ENCODE measurements at regions not wholly inside any gene's neighbourhood (a gene's known extent, or its start where the extent isn't known, plus 50 kb on each side); places are given as distances from the start of the nearest gene placed in this dataset.

DNA sequence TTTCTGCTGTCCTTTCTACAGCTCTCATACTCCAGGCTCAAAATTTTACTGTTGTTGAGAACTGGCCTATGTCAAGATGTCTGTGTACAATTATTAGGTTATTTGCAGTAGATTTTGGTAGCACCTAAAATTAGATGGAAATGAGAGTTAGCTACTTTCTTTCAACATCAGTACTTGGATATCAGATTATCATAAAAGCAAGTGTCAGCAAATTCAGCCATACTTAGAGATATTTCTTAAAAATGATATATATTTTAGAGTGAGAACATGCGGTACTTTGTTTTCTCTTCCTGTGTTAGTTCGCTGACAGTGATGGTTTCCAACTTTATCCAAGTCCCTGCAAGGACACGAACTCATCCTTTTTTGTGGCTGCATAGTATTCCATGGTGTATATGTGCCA is 351.8 kb upstream of the LRRC7 start:
- Histone ChIP-seq H3K4me1 (ENCODE audit: low read depth) (no peaks in the 10 kb centered on the region), H3K9me3 (peaks cover 4% of the 10 kb centered on the region), H3K4me3 (no peak overlapping the region), H3K36me3 (ENCODE audit: low read depth) (no peaks in the 10 kb centered on the region)
- intact Hi-C loops (cut with DNase I, micrococcal nuclease), result no loop called here
- no peak for DNase-seq
- ATAC-seq, result no peak
- TF ChIP-seq CTCF (IDR thresholded peaks at IDR 0.05), result no peak

DNA sequence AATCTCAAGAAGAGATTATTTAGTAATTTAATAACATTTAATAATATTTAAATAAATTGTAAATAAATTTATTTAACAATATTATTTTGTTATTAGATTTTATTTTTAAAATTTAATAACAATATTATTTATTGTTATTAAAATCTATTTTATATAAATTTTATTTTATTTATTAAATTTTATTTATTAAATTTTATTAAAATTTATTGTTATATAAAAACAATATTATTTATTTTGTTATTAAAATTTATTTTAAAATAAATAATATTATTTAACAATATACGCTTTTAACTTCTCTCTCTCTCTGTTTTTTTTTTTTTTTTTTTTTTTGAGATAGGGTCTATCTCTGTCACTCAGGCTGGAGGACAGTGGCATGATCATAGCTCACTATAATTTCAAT is 347.1 kb upstream of the LRRC7 start:
- no peaks in the 10 kb centered on the region for H3K4me1 ChIP-seq (ENCODE audit: low read depth)
- ATAC-seq (no peak), DNase-seq (no peak)
- H3K9me3 ChIP-seq, result peaks cover 4% of the 10 kb centered on the region
- H3K36me3 ChIP-seq (ENCODE audit: low read depth), result no peaks in the 10 kb centered on the region
- no peak overlapping the region for H3K4me3 ChIP-seq
- intact Hi-C loops (cut with DNase I, micrococcal nuclease), result no loop called here
- TF ChIP-seq CTCF (IDR thresholded peaks at IDR 0.05), result no peak

DNA sequence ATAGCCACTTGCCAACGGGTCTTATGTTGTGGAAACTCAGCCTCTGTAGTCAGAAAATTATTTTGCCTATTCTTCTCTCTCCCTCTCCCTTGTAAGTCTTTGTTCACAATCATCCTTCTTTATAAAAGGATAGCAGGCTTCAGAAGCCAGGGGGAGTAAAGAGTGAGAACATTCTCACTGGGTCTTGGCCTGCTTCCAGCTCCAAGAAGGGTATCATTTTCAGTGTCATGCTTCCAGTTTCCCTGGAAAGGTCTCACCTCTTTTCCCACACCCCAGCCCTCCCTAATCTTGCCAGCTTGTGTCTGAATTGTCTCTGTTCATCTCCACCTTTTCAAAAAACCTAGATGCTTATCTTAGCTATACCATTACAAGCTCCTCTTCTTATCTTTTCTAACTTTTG is 346.2 kb upstream of the LRRC7 start:
- ATAC-seq (no peak), DNase-seq (no peak)
- TF ChIP-seq CTCF (IDR thresholded peaks at IDR 0.05), result no peak
- intact Hi-C loops (cut with DNase I, micrococcal nuclease), result no loop called here
- H3K4me3 ChIP-seq, result no peak overlapping the region
- H3K9me3 ChIP-seq, result no peaks in the 10 kb centered on the region
- no peaks in the 10 kb centered on the region for H3K36me3 ChIP-seq (ENCODE audit: low read depth)
- H3K4me1 ChIP-seq (ENCODE audit: low read depth), result no peaks in the 10 kb centered on the region

- intact Hi-C loops (cut with DNase I, micrococcal nuclease), result no loop called here
- TF ChIP-seq CTCF (IDR thresholded peaks at IDR 0.05), result no peak
- Histone ChIP-seq H3K4me1 (ENCODE audit: low read depth) (no peaks in the 10 kb centered on the region), H3K36me3 (ENCODE audit: low read depth) (no peaks in the 10 kb centered on the region), H3K4me3 (no peak overlapping the region), H3K9me3 (no peaks in the 10 kb centered on the region)
- DNase-seq (no peak), ATAC-seq (no peak)
Observed at GRCh38 chr1:69223156-69223555, 344.6 kb upstream of the LRRC7 start.

DNA sequence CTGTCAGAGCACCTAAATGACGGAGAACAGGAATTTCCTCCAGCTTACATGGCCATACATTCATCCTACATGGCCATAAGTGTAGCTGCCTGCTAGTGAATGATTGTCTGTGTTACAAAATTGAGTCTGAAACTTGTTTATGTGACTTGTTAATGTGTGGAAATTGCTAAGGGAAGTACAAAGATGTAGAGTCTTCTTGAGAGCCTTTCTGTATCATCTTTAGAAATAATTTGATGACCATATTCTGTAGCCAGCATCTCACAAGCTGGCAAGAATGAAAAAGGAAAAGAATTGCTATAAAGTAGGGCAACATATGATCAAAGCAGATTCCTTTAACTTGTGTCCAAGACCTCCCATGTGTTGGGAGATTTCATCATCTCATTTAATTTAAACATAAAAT is 339.2 kb upstream of the LRRC7 start:
- Histone ChIP-seq H3K4me1 (ENCODE audit: low read depth) (no peaks in the 10 kb centered on the region), H3K9me3 (no peaks in the 10 kb centered on the region), H3K4me3 (no peak overlapping the region), H3K36me3 (ENCODE audit: low read depth) (no peaks in the 10 kb centered on the region)
- ATAC-seq (no peak), DNase-seq (no peak)
- intact Hi-C loops (cut with DNase I, micrococcal nuclease), result no loop called here
- no peak for TF ChIP-seq CTCF (IDR thresholded peaks at IDR 0.05)

DNA sequence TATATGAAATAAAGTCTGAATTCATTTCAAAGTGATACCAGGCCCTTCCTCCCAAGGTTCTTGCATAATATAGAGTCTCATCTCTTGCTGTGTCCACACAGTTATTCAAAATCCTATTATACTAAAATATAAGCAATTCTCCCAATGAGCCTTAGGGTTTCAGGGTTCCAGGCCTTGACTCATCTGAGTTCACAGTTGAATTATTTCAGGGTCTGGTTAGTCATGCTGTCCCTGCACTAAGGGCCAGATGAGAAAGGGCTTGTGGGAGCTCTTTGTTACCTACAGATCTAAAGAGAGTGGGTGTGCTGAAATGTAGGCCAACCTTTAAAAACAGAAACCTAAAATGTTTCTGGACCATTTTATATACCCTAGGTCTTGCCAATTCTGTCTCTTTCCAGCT is 337.5 kb upstream of the LRRC7 start:
- DNase-seq (no peak), ATAC-seq (no peak)
- no peaks in the 10 kb centered on the region for H3K9me3 ChIP-seq
- intact Hi-C loops (cut with DNase I, micrococcal nuclease), result no loop called here
- no peak for TF ChIP-seq CTCF (IDR thresholded peaks at IDR 0.05)
- H3K36me3 ChIP-seq (ENCODE audit: low read depth), result no peaks in the 10 kb centered on the region
- H3K4me3 ChIP-seq, result no peak overlapping the region
- no peaks in the 10 kb centered on the region for H3K4me1 ChIP-seq (ENCODE audit: low read depth)

Measured in mucosa of descending colon (tissue), 3 donors.